Right hindlimb (tissue), 1 donor: ENCODE measurements at regions not wholly inside any gene's neighbourhood (a gene's known extent, or its start where the extent isn't known, plus 50 kb on each side); places are given as distances from the start of the nearest gene placed in this dataset.
"Not testable (repeated sequence)": the region's sequence is repeated elsewhere in the genome, so short reads cannot be mapped to it uniquely, and the experiment has no call there.

Experiments used
- DNase-seq: peaks from one replicate; pipeline ENCODE4 v3.0.0-alpha.2; 2018

GRCh38 chr5:62960781-62961180, 382.2 kb downstream of the LRRC70 start:
- no peak for DNase-seq

DNA sequence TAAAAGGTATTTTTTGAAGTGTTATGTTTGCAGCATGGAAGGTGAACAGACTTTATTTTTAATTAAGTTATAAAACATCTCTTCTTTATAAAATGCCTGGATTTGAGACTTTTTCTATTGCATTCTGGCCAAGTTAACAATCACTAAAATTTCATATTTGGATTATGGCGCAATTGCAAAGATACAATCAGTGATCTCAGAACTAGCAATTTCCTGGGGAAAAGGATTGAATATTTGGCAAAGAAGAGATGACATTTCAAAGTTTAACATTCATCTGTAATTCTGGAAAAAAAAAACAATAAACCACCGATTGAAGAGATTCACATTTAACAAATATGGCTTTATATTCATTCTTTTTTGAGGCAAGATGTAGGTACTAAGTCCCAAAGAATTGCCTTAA, 378.0 kb downstream of the LRRC70 start:
- no peak for DNase-seq

DNA sequence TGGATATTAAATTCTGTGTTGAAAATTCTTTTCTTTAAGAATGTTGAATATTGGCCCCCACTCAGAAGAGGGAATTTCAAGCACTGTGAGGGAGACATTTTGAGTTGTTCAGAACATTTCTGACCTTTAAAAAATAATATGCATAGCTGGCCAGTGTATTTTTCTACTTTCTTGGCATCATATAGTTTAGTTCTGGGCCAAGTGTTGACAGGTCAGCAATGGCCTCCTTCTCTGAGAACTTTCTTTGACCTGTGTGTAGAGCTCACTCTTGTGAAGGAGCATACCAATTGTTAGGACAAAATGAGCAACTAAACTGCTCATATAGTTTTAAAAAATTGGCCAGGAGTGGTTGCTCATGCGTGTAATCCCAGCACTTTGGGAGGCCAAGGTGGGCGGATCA, 376.0 kb downstream of the LRRC70 start:
- DNase-seq, result no peak

- DNase-seq, result no peak
Observed at GRCh38 chr5:62948301-62948700, 369.7 kb downstream of the LRRC70 start.

GRCh38 chr5:62942384-62942783, 363.8 kb downstream of the LRRC70 start:
- no peak for DNase-seq

GRCh38 chr5:62938927-62939326, 360.3 kb downstream of the LRRC70 start:
- no peak for DNase-seq

- no peak for DNase-seq
Observed at GRCh38 chr5:62937661-62938558, 359.3 kb downstream of the LRRC70 start.

DNA sequence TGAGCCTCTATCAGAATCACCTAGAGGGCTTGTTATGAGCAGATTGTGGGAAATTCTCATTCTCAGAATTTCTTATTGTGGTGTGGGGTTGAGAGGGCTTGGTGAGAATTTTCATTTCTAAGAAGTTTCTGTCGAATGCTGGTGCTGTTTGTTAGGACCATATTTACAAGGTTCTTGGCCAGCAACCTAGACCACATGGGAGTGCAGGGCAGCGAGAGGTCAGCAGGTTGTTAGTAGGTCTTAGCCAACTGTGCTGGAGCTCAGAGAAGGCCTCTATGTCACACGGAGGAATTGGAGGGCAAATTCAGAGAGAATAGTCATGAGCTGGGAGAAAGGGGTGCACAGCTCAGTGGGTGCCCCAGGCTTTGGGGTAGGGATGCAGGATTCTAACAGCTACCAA, 357.0 kb downstream of the LRRC70 start:
- no peak for DNase-seq

GRCh38 chr5:62934319-62934718, 355.7 kb downstream of the LRRC70 start:
- DNase-seq, result no peak

DNA sequence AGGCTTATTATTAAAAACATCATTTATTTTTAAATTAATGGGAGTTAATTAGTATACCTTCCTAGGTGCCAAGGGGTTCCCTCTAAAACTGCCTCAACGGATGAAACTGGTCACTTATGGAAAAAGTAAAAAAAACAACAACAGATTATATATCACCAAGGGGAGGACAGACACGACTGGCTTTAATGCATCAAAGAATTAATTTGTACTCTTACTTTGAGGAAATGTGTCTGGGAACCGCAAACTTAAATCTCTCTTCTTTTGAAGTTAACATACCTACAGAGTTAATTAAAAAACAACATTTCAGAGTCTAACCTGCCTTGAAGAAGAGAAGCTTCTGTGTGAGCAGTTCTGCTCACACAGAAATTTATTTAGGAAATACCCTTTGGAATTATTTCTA, 354.6 kb downstream of the LRRC70 start:
- DNase-seq, result no peak

- no peak for DNase-seq
Observed at GRCh38 chr5:62931153-62931950, 352.7 kb downstream of the LRRC70 start.

- DNase-seq, result no peak
Observed at GRCh38 chr5:62922191-62922590, 343.6 kb downstream of the LRRC70 start.

DNA sequence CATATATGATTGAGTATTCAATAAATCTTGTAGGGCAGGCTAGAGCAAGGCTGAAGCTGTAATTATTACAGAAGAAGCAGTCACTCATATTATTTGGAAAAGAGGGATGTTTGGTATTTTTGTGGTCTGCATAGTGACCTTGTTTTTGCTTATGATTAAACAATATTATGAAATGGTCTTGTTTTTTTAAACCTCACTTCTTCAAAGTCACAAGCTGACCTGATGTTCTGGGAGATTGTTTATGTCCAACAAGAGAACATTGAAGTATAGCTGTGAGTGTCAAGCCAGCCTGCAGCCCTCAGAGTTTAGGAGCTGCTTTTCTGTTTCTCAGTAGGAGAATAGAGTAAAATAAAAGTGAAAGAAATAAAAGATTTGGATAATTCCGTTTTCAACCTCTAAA, 342.2 kb downstream of the LRRC70 start:
- no peak for DNase-seq

DNA sequence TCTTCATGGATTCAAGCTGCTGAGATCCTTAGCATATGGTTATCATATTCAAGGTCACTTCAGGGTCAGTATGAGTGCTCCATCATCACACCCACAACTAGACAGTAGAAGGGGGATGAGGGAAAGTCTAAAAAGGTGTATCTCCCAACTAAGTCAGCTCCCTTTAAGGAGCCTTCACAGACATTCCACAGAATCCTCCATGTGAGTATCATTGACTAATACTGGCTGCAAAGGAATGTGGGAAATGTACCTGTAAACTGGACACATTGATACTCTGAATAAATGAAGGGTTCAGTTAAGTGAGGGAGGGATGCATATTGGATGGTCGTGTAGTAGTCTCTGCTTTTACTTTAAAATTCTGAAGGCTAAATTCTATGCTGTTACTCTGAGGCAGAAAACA, 330.7 kb downstream of the LRRC70 start:
- DNase-seq, result no peak

GRCh38 chr5:62902126-62902525, 323.5 kb downstream of the LRRC70 start:
- no peak for DNase-seq

DNA sequence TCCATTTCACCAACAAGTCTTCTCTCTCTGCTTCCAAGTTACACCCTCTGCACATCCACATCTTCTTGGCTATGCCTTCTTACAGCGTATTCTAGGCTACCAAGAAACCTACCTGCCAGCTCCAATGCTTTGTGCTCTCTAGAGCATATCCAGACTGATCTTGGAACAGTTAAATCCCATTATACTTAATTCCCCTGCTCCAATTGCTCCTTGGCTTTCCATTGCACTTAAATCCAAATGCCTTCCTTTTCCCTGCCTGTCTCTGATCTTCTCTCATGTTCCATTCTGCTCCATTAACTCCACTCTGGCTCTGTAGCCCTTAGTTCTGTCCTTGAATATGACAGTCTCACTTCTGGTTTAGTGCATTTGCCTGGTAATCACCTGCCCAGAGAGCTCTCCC, 322.4 kb downstream of the LRRC70 start:
- DNase-seq, result no peak

GRCh38 chr5:62896121-62896893, 317.7 kb downstream of the LRRC70 start:
- DNase-seq, result peak; percentile 17

DNA sequence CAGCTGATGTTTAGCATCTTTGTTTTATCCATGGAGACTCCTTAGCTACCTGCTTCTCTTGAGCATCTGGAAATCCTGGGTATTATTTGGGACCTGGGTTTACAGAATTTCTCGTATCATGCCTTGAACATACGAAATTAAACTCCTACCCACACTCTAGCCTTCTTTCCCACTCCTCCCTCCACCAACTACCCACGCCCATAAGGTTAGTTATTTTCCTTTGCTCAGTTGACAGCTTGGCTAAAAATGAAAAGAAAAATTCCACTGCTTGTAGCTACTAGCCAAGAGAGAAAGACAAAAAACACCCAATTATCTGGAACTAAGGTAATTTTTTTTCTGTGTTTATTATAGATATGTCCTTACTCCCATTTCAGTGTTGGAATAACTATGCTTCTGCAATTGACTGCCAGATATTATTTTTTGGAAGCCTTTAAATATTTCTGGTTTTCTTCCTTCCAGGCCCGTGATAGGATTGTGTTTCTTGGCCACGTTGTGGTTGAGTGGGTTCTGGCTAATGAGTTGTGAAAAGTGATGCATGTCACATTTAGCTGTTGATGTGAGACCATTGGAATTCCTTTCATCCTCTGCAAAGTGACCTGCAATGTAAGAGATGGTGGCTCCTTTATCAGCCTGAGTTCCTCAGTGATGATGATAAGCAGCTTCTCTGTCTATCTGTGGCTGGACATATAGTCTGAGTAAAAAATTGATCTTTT, 308.1 kb downstream of the LRRC70 start:
- DNase-seq, result no peak

DNA sequence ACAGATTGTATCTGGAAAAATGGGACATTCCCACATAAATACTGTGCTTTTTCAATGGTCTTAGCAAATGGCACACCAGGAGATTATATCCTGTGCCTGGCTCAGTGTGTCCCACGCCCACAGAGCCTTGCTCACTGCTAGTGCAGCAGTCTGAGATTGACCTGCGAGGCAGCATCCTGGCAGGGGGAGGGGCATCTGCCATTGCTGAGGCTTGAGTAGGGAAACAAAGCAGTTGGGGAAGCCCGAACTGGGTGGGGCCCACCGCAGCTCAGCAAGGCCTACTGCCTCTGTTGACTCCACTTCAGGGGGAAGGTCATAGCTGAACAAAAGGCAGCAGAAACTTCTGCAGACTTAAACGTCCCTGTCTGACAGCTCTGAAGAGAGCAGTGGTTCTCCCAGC, 258.7 kb downstream of the LRRC70 start:
- not testable (repeated sequence) for DNase-seq

DNA sequence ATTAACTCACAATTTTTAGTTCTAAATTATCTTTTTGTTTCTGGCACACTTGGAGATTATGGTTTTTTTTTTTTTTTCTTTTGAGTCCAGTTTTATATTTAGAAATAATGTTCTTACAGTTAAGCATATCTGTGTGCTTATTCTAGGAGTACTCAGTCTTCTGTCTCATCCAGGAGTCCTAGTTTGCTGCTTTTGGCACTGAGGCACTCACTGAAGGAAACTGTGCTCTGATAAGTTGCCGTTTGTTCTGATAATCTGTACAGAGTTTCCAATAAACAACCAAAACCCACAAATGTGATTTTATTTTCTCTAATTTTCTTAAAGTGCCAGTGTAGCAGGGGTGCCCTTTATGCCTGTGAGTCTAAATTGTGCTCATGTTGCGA, 251.0 kb downstream of the LRRC70 start:
- DNase-seq, result no peak

DNA sequence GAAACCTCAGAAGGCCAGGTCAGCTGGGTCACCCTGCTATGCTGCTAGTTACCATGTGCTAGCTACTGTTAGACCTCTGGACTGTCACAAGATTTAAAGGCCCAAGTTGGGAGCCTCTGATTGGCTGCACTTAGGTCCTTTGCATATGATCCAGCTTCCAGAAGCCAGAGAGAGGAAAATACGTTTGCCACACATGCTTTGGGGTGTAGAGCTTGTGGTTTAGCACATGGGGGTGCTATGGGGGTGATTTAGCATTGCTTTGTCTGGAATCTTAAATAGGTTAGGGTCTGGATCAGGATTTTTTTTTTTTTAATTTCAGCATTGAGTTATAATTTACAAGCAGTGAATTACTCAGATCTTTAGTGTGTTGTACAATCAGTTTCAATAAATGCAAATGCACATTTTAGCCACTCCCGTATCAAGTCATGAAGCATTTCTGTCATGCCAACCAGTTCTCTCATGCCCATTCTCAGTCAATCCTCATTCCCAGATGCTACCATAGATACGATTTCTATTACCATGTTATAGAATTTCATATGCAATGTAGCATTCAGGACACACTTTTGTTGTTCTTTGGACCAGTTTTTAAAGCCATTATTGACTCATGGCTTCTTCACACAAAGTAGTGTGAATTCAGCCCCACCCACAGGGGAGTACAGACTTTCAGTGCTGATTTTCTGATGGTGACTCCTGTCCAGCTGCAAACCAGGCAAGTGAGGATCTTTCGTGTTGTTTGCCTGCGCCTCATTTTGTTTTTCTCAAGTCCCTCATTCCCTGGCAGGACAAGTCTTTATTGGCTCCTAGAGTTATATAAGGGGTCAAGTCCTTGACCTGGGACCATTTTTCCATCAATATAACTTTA, 250.4 kb downstream of the LRRC70 start:
- DNase-seq, result no peak
